AG10803 (cell line): ENCODE measurements at regions not wholly inside any gene's neighbourhood (a gene's known extent, or its start where the extent isn't known, plus 50 kb on each side); places are given as distances from the start of the nearest gene placed in this dataset.

ENCODE experiments used
- DNase-seq: peaks from one replicate; pipeline ENCODE4 v3.0.0; 2010; ENCODE audit warnings: low read depth
- H3K4me3 ChIP-seq: 2 replicates; pipeline ENCODE4 v1.5.1; 2011; ENCODE audit warnings: mild to moderate bottlenecking, low read length, control low read depth
- TF ChIP-seq, protein P1 (sequence below): conservative IDR thresholded peaks from 2 replicates; pipeline ENCODE4 v1.5.1; 2011; ENCODE audit warnings: mild to moderate bottlenecking, low read length, control low read depth, inconsistent platforms

GRCh38 chr1:168957818-168958217 is 148.7 kb upstream of the ATP1B1 start:
- DNase-seq: no peak
- no peak overlapping the region for H3K4me3 ChIP-seq
- TF ChIP-seq, protein P1, sequence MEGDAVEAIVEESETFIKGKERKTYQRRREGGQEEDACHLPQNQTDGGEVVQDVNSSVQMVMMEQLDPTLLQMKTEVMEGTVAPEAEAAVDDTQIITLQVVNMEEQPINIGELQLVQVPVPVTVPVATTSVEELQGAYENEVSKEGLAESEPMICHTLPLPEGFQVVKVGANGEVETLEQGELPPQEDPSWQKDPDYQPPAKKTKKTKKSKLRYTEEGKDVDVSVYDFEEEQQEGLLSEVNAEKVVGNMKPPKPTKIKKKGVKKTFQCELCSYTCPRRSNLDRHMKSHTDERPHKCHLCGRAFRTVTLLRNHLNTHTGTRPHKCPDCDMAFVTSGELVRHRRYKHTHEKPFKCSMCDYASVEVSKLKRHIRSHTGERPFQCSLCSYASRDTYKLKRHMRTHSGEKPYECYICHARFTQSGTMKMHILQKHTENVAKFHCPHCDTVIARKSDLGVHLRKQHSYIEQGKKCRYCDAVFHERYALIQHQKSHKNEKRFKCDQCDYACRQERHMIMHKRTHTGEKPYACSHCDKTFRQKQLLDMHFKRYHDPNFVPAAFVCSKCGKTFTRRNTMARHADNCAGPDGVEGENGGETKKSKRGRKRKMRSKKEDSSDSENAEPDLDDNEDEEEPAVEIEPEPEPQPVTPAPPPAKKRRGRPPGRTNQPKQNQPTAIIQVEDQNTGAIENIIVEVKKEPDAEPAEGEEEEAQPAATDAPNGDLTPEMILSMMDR: no peak

DNA sequence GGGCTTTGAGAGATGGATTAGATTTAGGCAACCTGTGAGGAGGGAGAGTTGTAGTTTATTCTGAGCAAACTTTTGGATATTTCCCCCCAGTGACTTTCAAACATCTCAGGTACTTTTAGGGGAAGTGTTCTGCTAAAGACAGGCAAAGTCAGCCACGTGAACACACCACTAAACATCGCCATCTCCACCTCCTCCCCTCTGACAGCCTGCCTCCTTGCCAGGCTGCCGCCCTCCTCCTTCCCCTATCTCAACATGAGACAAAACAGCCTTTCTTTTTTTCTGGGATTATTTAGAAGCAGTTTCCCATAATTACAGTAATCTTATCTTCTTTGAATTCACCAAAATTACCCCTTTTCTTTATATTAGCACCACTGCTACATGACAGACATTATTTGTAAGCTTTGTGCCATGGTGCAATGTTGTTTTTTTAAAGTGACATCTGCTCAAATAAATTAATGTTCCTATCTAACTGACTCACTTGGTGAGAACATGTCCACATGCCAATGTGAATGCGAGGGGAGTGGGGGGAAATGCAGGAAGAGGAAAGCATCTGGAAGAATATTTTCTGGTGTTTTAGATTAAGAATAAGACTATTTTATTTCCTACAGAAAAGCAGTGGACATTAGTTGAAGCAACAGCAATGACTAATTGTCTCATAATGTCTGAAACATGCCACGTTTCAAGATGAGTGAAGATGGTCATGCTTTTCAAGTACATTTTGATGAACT is 147.8 kb upstream of the ATP1B1 start:
- no peak for DNase-seq
- TF ChIP-seq, protein P1: no peak
- no peak overlapping the region for H3K4me3 ChIP-seq

DNA sequence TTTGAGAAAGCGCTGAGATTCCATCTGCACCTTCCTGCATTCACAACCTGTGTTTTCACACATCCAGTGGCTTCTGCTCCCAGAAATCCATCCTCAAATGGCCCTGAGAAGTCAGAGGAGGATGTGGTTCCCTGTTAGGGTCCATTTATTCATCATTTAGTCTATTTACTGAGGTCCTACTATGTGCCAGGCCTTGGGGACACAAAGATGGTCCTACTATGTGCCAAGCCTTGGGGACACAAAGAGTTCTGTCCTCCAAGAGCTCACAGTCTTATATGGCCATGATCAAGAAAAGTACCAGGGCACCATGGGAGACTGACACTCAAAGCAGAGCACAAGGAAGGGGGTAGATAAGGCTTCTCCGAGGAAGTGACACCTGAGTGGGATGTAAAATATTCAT is 147.1 kb upstream of the ATP1B1 start:
- TF ChIP-seq, protein P1: no peak
- no peak for DNase-seq

DNA sequence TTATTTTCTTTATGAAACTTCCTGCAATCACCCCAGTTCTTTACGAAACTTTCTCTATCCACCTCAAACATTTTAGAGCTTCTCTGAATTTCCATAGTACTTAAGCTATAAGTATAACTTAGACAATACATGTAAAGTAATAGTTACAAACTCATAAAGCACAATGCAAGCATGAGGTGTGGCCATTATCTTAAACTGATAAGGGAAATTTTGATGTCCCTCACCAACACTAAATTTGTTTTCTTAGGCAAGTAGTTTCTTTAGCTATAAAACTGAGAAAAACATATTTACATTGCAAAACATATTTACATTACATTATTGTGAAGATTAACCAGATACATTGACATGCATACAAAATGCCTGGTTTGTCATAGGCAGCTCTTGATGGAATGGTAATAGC is 146.4 kb upstream of the ATP1B1 start:
- no peak for DNase-seq
- H3K4me3 ChIP-seq: no peak overlapping the region
- TF ChIP-seq, protein P1: no peak

More for the DNA sequence above, 147.1 kb upstream of the ATP1B1 start:
- H3K4me3 ChIP-seq: no peak overlapping the region

- H3K4me3 ChIP-seq: no peak overlapping the region
- no peak for DNase-seq
- TF ChIP-seq, protein P1: no peak
These were observed 145.9 kb upstream of the ATP1B1 start for GRCh38 chr1:168960595-168960994.

- no peak for DNase-seq
- TF ChIP-seq, protein P1: no peak
- H3K4me3 ChIP-seq: no peak overlapping the region
These were observed 142.9 kb upstream of the ATP1B1 start for GRCh38 chr1:168963601-168964000.

GRCh38 chr1:168964478-168964877 is 142.0 kb upstream of the ATP1B1 start:
- TF ChIP-seq, protein P1: no peak
- H3K4me3 ChIP-seq: no peak overlapping the region
- DNase-seq: no peak
